ENCODE measurements at regions not wholly inside any gene's neighbourhood (a gene's known extent, or its start where the extent isn't known, plus 50 kb on each side); places are given as distances from the start of the nearest gene placed in this dataset.

DNA sequence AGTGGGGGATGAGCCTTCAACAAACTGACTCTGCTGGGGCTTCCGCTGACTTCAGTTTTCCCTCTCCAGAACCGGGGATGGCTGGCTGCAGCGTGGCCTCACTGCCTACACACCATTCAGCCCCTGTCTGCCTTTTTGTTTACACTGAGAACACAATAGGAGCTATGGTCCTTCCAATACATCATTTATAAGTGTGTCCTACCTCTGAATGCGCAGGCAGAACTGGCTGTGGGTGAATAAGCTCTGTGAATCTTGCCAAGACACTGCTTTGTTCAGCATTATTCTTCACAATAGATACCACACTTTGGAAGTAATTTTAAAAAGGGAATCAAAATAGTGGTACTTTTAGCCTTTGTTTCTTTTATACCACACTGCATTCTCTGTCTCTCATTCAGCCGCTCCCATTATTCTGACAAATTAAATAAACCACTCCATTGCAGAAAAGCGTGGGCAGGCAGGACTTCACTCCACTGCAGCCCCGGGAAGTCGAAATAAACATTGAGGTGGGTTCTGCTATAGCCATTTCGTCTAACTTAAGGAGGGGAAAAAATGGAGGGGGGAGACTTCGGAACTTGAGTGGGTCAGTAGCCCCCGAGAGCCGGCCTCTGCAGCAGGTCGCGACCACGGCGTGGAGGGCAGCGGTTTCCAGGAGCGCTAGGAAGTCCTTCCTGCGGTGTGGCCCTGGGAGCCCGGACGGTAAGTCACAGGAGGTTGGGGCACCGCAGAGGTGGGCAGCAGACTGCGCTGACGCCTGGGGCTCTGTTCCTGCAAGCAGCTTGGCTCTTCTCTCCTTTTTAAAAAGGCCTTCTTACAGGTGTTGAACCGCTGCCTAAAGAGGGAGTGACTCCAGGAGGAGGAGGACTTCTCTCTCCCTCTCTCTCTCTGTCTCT is 94.8 kb upstream of the SOX1 start:
- no peak for ATAC-seq

DNA sequence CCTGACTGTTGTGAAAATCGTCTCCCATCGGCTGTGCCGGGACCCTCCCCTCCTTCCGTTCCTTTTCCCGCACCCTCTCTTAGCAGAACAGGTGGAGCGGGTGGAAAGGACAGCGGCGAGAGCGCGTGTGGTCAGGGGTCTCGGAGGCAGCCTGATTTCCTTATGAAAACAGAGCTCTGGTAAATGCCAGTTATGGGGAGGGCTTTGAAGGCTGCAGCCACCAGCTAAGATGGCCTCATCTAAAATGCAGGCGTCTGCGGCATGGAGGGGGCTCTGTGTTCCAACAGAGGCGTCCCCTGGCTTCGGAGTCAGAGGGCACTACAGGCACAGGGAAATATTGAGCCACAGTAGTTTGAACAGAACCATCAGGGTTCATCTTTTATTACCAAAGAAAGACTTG is 93.8 kb upstream of the SOX1 start:
- no peak for ATAC-seq

GRCh38 chr13:111973605-111974340 is 93.2 kb upstream of the SOX1 start:
- no peak for ATAC-seq

DNA sequence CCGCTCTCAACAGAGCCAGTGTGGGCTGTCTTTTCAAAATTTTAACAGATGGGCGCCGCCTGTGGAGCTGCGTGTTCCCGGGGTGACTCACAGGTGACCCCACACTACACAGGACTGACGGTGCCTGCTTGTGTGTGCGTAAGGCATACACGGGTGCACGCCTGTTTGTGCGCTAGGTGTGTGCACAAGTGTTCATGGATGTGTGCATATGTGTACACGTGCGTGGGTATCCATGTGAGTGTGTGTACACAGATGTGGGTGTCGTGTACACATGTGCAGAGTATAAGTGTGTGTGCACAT is 92.7 kb upstream of the SOX1 start:
- no peak for ATAC-seq

GRCh38 chr13:111975539-111976473 is 91.1 kb upstream of the SOX1 start:
- no peak for ATAC-seq

DNA sequence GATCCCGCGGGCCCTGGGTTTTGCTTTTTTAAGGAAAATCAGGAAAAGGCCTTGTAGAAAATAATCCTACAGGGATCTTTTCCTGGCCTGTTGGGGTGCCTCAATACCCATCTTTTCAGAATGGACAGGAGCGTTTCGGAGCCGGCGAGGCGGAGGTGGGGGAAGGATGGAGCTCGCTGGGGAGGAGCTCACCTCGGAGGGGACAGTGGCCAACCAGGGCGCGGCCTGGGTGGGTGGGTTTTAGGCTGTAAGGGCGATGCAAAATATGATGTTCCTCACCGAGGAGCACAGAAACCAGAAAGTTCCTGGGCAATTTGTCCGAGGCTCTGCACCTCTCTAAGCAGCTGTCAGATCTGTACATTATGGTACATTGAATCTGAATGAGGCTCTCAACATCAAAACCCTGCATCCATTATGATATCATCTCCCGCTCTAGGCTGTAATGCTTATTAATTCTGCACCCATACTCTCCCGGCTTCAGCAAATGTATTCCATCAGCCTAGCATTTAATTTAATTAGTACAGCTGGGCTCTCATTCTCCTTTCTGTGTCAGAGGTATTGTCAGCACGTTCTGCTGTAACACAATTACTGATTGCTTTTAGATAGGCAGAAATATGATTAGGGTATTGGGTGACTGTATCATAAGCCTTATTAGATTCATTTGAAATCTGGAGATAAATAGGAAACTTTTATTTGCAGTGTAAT is 90.3 kb upstream of the SOX1 start:
- no peak for ATAC-seq

DNA sequence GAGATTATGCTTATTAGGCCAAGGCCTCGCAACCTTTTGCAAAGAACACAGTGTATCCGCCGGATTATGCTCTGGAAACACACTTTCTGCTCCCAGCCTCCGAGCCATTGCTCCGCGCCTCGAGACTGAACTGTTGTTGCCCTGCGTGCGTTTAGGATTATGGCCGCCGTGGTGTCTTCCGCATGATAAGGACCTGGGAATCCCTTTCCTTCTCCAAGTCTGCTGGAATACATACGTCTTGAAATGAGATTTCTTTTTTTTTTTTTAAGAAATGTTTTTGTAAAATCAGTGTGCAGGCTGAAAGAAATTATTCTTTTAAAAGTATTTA is 89.8 kb upstream of the SOX1 start:
- no peak for ATAC-seq

GRCh38 chr13:111978546-111978945 is 88.4 kb upstream of the SOX1 start:
- ATAC-seq = no peak

DNA sequence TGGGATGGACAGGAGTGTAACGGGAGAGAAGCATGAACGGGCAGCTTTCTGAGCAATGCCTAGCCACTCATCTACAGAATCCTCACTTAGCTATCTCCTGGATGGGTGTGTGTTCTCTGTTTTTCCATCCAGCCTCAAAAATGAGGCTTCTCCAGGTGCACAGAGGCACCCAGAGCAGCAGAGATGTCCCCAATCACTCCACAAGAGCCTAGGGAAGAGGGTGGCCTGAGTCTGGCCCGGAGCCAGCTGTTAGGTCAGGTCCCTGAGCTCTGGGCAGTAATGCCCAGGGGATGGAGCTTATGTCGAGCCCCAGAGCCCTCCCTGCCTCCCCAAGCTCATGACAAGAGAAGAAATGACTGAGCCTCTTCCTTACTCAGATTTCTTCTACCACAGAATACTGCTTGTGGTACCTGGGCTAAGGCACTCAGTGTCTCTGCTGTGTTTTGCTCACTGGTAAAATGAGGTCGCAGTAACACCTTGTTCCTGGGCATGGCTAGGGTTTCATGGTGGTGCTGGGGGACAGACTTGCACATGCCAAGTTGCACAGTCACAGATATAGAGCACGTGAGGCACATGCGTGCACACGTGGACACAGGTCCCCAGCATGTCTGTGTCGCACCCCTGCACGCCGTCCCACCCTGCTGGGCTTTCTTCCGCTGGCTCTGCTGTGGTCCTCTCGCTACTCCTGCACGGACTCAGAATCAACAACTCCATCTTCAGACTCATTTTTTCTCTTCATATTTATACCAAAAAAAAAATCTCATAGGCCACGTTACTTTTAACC is 86.6 kb upstream of the SOX1 start:
- ATAC-seq = no peak

DNA sequence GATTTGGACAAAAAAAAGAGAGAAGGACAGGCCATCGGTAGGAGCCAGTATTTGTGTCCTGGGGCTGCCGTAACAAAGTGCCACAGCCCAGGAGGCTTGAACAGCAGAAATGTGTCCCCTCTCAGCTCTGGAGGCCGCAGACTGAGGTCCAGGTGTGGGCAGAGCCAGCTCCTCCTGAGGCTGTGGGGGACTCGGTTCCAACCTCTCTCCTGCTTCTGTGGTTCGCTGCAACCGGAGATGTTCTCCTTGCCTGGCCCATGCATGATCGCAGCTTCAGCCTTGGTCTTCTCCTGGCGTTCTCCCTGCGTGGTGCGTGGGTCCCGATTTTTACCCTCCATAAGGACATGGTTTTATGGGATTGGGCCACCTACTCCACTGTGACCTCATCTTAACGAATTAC is 85.9 kb upstream of the SOX1 start:
- ATAC-seq = no peak

DNA sequence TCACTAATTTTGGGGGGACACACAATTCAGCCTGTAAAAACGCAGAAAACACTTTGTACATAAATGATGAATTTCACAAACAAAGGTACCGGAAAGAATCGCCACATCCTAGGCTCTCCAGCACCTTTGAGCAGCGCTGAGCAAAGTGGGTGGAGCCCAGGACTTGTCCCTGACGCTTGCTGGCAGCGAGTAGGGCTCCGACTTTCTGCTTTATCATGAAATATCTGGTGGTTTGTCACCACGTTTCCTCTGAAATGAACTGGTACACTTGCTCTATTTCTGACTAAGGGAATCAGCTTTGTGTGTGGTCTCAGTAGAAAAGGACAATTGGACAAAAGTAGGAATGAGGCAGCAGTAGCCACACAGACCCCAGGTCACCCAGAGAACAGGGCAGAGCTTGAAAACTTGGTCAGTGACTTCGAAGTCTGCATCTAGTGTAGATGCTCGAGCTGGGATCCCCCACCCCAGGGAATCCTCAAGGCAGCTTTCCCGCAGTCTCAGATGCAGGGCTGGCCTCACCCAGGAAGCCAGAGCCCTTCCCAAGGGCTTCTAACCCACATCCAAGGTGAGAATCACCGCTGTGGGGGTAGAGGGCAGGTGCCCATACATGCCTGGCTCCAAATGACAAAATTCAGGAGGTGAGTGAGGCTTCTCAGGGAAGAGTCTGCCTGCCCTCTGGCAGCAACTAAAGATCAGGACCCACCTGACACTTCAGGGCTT is 85.3 kb upstream of the SOX1 start:
- no peak for ATAC-seq

GRCh38 chr13:111984349-111984748 is 82.6 kb upstream of the SOX1 start:
- ATAC-seq = no peak

- ATAC-seq = no peak
Observed at GRCh38 chr13:111990362-111990761, 76.6 kb upstream of the SOX1 start.

DNA sequence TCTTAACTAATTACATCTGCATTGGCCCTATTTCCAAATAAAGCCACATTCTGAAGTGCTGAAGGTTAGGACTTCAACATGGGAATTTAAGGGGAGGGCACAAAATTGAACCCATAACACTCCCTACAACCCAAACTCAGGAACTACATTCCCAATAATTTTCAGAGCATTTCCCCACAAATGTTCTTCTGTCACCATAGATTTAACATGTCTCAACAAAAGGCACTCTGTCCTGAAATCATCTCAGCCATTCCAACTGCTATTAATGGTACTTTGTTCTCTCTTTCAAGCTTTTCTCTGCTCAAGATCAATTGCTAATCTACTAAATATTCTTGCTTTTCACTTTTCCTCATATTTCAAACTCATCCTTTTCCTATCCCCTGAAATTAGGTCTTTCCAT is 74.0 kb upstream of the SOX1 start:
- no peak for ATAC-seq

GRCh38 chr13:111993691-111994090 is 73.3 kb upstream of the SOX1 start:
- no peak for ATAC-seq

- no peak for ATAC-seq
Observed at GRCh38 chr13:111994578-111994977, 72.4 kb upstream of the SOX1 start.

DNA sequence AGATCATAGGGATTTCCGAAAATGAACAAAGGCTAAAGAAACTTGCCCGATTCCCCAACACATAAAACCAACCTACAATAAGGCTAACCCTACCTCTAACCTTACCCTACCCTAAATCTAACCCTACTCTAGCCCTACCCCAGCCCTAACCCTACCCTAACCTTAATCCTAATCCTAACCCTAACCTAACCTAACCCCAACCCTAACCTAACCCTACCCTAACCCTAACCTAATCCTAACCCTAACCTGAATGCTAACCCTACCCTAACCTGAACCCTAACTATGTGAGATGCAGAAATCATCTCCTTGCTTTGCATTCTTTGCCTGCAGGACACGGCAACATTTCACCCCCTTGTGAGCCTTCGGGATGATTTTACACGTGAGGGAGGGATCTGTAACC is 67.6 kb upstream of the SOX1 start:
- no peak for ATAC-seq

DNA sequence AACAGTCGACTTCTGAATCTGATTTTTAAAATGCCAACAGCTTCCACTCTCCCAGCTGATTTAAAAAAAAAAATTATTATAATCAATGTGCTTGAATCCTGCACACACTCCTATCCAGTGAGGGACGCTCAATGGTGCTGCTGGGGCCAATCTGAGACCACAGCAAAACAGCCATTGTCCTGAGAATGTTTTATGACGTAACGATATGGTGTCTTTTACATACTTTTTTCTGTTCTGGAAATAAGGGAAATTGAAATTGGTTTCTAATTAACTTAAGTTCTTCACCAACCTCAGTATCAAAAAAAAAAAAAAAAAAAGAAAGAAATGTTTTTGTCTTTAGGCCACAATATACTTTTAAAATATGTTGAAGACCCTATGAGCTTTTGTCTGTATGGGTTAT is 66.1 kb upstream of the SOX1 start:
- no peak for ATAC-seq

- no peak for ATAC-seq
Observed at GRCh38 chr13:112001571-112001970, 65.4 kb upstream of the SOX1 start.

DNA sequence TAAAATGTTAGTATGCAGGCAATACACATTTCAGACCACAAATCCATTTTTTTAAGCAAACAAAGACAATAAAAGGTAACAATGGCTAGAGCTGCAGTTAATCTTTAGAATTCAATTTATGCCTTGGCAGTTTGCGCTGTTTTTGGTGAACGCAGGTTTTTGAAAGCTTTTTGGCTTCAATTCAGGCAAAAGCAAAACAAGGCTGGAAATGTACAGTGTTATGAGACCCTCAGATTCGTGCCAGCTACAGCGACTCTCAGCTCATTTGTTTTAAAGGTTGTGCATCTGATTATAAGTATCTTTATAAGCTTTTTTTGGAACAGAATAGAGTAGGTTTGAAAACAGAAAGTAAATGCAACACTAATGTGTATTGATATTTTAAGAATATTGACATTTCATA is 63.6 kb upstream of the SOX1 start:
- no peak for ATAC-seq

GRCh38 chr13:112003941-112004340 is 63.0 kb upstream of the SOX1 start:
- ATAC-seq = no peak
